Panc1 (cell line): ENCODE measurements at regions not wholly inside any gene's neighbourhood (a gene's known extent, or its start where the extent isn't known, plus 50 kb on each side); places are given as distances from the start of the nearest gene placed in this dataset.

Source experiments
- REST ChIP-seq, 2 experiments: IDR thresholded peaks; 2 replicates each; pipeline ENCODE4 v1.6.1; 2011 to 2012; ENCODE audit warnings: low read depth in 2 of 2, control low read depth in 1 of 2, low read length in 1 of 2, mild to moderate bottlenecking in 1 of 2, moderate library complexity in 1 of 2; ENCODE audit not compliant: insufficient read depth in 1 of 2
- TF ChIP-seq, protein P1 (sequence below): fragments of 450-650 bp; IDR thresholded peaks from 2 replicates; pipeline ENCODE4 v1.5.1; 2017; ENCODE audit warnings: mild to moderate bottlenecking

DNA sequence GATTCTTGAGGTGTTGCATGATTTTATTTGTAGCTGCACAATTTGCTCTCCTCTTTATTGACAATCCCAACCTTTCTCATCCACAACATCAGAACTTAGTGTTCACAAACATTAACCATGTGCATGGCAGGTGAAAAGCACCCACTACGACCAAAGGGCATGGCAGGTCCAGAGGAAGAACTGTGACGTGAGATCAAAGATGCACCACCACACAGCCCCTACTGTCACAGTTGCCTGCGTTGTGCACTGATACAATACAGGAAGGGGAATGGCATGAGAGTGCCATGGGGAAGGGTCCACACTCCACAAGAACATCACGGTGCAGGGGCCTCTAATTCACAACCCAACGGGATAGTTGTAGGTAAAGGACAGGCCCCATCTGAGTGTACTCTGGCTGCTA is 217.1 kb upstream of the PFKP start:
- TF ChIP-seq, protein P1, sequence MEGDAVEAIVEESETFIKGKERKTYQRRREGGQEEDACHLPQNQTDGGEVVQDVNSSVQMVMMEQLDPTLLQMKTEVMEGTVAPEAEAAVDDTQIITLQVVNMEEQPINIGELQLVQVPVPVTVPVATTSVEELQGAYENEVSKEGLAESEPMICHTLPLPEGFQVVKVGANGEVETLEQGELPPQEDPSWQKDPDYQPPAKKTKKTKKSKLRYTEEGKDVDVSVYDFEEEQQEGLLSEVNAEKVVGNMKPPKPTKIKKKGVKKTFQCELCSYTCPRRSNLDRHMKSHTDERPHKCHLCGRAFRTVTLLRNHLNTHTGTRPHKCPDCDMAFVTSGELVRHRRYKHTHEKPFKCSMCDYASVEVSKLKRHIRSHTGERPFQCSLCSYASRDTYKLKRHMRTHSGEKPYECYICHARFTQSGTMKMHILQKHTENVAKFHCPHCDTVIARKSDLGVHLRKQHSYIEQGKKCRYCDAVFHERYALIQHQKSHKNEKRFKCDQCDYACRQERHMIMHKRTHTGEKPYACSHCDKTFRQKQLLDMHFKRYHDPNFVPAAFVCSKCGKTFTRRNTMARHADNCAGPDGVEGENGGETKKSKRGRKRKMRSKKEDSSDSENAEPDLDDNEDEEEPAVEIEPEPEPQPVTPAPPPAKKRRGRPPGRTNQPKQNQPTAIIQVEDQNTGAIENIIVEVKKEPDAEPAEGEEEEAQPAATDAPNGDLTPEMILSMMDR, result no peak
- no peak for TF ChIP-seq REST (IDR thresholded peaks at IDR 0.05; ENCODE audit: insufficient read depth in 1 of 2, low read depth in 2 of 2, low read length in 1 of 2)
